Ovary (tissue), 7 donors: ENCODE measurements at regions not wholly inside any gene's neighbourhood (a gene's known extent, or its start where the extent isn't known, plus 50 kb on each side); places are given as distances from the start of the nearest gene placed in this dataset.
A peak's percentile ranks its signal among the peaks of the same experiment; 100 is the strongest.

Experiments
- DNase-seq, 5 donors: peaks; one replicate each; pipeline ENCODE4 v3.0.0-alpha.2; 2019 to 2020
- H3K27ac ChIP-seq, 2 donors: fragments of 200-600 bp; one replicate each; pipeline versions ENCODE4 v1.5.1 to v1.8.0; 2019 to 2022
- H3K27me3 ChIP-seq: fragments of 200-600 bp; one replicate; pipeline ENCODE4 v1.8.0; 2022
- H3K36me3 ChIP-seq: fragments of 200-600 bp; sonication (generic); one replicate; pipeline ENCODE4 v1.5.1; 2019
- H3K4me1 ChIP-seq: one replicate; pipeline ENCODE4 v1.8.1; 2013; ENCODE audit warnings: mild to moderate bottlenecking, moderate library complexity; ENCODE audit not compliant: insufficient read depth
- H3K4me3 ChIP-seq: fragments of 200-600 bp; sonication (generic); one replicate; pipeline ENCODE4 v1.5.1; 2017
- H3K9me3 ChIP-seq, 2 donors: fragments of 200-600 bp in 1 of 2; sonication (generic) in 1 of 2; one replicate each; pipeline versions ENCODE4 v1.5.1 to v1.8.1; 2013 to 2019; ENCODE audit warnings: mild to moderate bottlenecking in 1 of 2, moderate library complexity in 1 of 2
- CTCF ChIP-seq, 3 donors: fragments of 450-650 bp in 2 of 3; fragments of 200-600 bp in 1 of 3; IDR thresholded peaks; one replicate each; pipeline versions ENCODE4 v1.5.1 to v1.8.0; 2016 to 2022; ENCODE audit warnings: antibody characterized with exemption in 3 of 3, mild to moderate bottlenecking in 1 of 3
- EP300 ChIP-seq: sonication (generic); formaldehyde crosslinking; IDR thresholded peaks from one replicate; pipeline ENCODE4 v1.6.1; 2017; ENCODE audit warnings: antibody characterized with exemption
- POLR2A ChIP-seq: fragments of 450-650 bp; IDR thresholded peaks from one replicate; pipeline ENCODE4 v1.6.1; 2017; ENCODE audit warnings: antibody characterized with exemption, mild to moderate bottlenecking, moderate library complexity
- WGBS, 3 donors: extraction: QIAGEN DNeasy Blood & Tissue Kit in 1 of 3; methylation state at CpG; one replicate each; pipeline versions ENCODE4 v1.1.5 to v1.1.7; 2013 to 2017; 5-methylcytosine and 5-hydroxymethylcytosine counted together
- intact Hi-C, 4 donors: fragments of 100-400 bp; cut with DNase I; formaldehyde crosslinking; loops; one replicate each; pipeline versions ENCODE4 v1.11.0 to v1.15.1; 2022 to 2023
- donor health status: DM: no; HTN: no; CAD: no; lungs with moderate emphysema.
- donor health status: DM: no; HTN: no; CAD: no.
- donor health status: Bipolar disorder and iron deficiency.
- donor health status: DM: no; HTN: no; CAD: no.
- donor health status: DM: yes; HTN: yes; CAD: no.

- WGBS, 3 donors: 3 to 17% (median 6%) methylated on average over 13 of the region's 13 CpGs
- TF ChIP-seq EP300 (no peak), CTCF (IDR thresholded peaks at IDR 0.05) (no peak), POLR2A (no peak)
- intact Hi-C loops: no loop called here
- peaks cover 4% of the 10 kb centered on the region for H3K4me1 ChIP-seq
- H3K27ac ChIP-seq: peak overlapping the region in 1 of 2 donors; percentile 15
- no peak overlapping the region for H3K4me3 ChIP-seq
- H3K27me3 ChIP-seq: no peaks in the 10 kb centered on the region
- H3K36me3 ChIP-seq: no peaks in the 10 kb centered on the region
- H3K9me3 ChIP-seq: no peaks in the 10 kb centered on the region
- peak in 2 of 5 donors; percentile 23 to 41 for DNase-seq
These were observed 73.6 kb upstream of the ALDH1B1 start for GRCh38 chr9:38318759-38319495.

GRCh38 chr9:38316166-38316780, 76.2 kb upstream of the ALDH1B1 start:
- 84 to 91% (median 86%) methylated on average over 6 of the region's 6 CpGs for WGBS, 3 donors
- Histone ChIP-seq H3K36me3 (no peaks in the 10 kb centered on the region), H3K4me1 (peaks cover 4% of the 10 kb centered on the region), H3K27me3 (no peaks in the 10 kb centered on the region), H3K9me3 (no peaks in the 10 kb centered on the region), H3K27ac (no peak overlapping the region), H3K4me3 (no peak overlapping the region)
- no peak for DNase-seq
- TF ChIP-seq CTCF (IDR thresholded peaks at IDR 0.05): no peak
- intact Hi-C loops: no loop called here

GRCh38 chr9:38315085-38315595, 77.4 kb upstream of the ALDH1B1 start:
- Histone ChIP-seq H3K27ac (no peak overlapping the region), H3K36me3 (no peaks in the 10 kb centered on the region), H3K27me3 (no peaks in the 10 kb centered on the region), H3K4me3 (no peak overlapping the region), H3K4me1 (peaks cover 4% of the 10 kb centered on the region), H3K9me3 (no peaks in the 10 kb centered on the region)
- 80 to 88% (median 88%) methylated on average over 9 of the region's 9 CpGs for WGBS, 3 donors
- DNase-seq: no peak
- intact Hi-C loops: no loop called here
- no peak for TF ChIP-seq CTCF (IDR thresholded peaks at IDR 0.05)
- TF ChIP-seq EP300: no peak

- Histone ChIP-seq H3K4me1 (peaks cover 5% of the 10 kb centered on the region), H3K36me3 (no peaks in the 10 kb centered on the region), H3K4me3 (no peak overlapping the region), H3K27ac (no peak overlapping the region), H3K9me3 (no peaks in the 10 kb centered on the region), H3K27me3 (no peaks in the 10 kb centered on the region)
- intact Hi-C loops: no loop called here
- TF ChIP-seq CTCF (IDR thresholded peaks at IDR 0.05) (no peak), POLR2A (no peak), EP300 (no peak)
- 61 to 70% (median 62%) methylated on average over 6 of the region's 6 CpGs for whole genome bisulfite sequencing, 3 donors
- no peak for DNase-seq
These were observed 79.1 kb upstream of the ALDH1B1 start for GRCh38 chr9:38313421-38313820.
